ENCODE measurements at regions not wholly inside any gene's neighbourhood (a gene's known extent, or its start where the extent isn't known, plus 50 kb on each side); places are given as distances from the start of the nearest gene placed in this dataset.
"Not testable (repeated sequence)": the region's sequence is repeated elsewhere in the genome, so short reads cannot be mapped to it uniquely, and the experiment has no call there.

DNA sequence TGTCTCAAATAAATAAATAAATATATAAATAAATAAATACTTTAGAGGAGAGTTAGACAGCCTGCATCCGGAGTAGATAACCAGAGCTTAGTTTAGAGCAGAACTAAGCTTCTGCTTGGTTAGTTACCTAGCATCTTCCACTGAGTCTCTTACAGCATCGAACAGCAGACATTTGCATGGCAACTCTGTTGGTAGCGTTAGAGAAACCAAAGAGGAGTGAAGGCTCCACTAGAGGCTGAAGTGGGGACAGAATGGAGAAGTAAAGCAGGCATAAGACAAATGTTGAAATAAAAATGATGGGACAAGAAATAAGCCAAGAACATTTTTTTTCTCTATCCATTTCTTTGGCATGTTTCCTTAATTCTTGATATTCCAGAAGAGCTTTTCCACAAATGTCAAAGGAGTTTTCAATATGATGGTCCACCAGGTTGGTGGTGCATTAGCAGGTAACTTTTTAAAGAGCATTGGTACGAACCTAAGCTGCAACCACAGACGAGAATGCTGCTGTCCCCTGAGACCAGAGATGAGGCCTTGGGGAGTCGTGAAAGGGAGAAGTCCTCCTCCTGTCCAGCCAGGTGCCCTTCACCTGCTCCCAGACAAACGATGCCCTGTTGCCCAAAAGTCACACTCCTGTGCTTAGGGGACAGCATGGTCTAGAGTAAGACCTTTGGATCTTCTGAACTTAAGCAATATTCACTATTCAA is 438.3 kb downstream of the DIRAS2 start:
- no peak for DNase-seq

DNA sequence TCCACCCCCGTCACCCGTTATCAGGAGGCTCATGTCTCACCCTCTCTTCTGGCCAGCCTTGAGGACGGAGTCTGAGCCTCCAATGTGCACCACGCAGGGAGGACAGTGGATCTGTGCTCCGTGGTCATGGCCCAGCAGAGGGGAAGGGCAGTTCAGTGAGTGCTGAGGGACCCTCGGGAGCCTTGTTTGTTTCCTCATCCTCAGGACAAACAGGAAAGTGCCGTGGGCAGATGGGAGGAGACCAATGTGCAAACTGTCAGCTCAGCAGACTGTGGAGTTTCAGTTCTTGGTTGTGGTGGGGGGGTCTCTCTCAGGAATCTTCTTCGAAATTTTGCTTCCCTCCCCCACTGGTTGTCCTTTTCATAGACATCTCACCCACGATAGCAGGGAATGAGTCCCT is 429.6 kb downstream of the DIRAS2 start:
- not testable (repeated sequence) for DNase-seq

DNA sequence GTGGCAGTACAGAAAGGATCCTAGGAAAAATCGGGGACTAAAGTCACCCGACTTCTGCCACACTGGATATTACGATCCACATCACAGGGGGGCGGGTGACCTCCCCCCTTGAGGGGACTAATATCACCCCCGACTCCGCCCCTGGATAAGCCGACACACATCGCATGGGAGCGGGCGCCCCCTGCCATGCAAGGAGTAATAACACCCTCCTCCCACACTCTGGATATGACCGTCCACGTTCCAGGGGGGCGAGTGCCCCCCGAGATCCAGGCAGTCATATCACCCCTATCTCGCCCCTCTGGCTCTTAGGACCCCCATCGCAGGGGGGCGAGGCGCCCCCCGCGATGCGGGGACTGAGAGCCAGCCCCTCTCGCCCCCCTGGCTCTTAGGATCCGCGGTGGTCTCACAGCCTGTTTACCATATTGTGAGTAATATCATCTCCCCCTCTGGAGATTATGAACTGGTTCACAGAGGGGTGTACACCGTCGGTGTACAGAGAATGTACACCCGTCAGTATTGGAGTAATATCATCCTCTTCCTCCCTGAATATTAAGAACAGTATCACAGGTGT is 423.0 kb downstream of the DIRAS2 start:
- no peak for DNase-seq

DNA sequence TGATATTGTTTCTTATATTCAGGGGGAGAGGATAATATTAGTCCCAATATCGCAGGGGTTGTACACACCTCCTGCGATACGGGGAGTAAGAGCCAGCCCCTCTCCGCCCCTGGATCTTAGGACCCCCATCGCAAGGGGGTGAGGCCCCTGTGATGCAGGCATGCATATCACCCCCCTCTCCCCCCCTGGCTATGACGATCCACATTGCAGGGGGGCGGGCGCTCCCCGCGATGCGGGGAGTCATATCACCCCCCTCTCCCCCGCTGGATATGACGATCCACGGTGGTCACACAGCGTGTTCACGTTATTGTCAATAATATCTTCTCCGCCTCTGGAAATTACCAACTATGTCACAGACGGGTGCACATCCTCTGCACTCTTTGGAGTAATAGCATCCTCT is 420.7 kb downstream of the DIRAS2 start:
- not testable (repeated sequence) for DNase-seq

DNA sequence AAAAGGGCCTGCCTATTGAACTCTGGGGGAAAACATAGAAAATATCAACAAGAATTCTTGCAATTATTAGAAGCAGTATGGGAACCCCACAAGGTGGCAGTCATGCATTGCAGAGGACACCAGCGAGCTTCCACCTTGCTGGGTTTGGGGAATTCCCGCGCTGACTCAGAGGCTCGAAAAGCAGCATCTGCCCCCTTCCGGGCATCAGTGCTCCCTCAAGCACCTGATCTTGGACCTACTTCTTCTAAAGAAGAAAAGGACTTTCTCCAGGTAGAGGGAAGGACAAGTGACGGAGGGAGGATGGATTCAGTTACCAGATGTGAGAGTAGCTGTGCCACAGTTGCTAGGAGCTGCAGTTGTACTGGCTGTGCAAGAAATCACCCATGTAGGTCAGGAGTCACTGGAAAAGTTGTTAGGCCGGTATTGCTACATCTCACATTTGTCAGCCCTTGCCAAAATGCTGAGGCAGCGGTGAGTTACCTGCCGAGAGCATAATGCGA is 415.7 kb downstream of the DIRAS2 start:
- peak; percentile 36 to 39 for DNase-seq

DNA sequence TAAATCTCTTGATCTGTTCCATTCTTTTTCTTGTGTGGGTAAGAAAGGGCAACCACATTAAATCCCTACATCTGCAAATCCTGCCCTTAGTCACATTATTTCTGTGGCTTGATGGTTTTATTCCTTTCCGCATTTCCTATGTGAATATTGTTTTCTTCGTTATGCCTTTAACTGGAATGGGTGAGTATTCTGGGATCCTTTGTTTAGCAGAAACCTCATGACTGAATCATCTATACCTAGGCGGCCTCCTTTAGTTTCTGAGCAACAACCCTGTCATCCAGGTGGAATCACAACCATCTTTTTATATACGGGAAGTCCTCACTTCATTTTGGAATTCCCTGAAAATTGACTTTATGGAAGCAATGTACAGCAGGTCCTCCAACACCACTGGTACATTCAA is 409.5 kb downstream of the DIRAS2 start:
- not testable (repeated sequence) for DNase-seq

DNA sequence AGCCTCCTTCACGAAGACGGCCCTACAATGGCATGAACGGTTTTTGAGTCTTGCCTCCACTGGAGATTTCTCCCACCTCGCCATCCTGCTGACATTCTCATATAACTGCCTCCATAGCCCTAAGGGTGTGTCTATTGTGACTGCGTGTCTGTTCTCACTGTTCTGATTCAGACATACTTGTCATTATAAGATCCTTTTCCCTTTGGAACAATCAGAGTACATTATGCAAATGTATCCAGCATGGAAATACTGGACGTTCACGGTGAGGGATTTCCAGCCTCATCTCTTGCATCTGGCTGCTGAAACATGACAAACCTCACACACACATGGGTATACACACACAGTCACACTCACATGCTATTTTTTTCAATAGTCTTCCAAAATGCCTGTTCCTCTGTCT is 402.1 kb downstream of the DIRAS2 start:
- no peak for DNase-seq

DNA sequence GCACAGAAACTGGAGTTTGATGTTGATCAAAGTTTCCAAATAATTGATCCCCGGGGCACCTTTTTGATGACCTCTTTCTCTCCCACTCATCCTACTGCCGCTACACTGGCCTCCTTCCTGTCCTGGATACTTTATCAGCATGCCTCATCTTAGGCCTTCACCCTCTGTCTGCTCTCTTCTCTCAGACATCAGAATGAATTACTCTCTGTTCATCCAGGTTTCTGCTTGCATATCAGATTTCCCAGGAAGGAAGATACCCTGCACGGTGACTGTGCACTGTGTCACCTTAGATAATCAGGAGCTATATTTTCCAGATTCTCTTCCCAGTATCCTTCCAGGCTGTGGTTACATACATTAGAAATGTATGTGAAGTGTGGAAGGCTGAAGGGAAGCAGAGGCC is 397.0 kb downstream of the DIRAS2 start:
- no peak for DNase-seq

DNA sequence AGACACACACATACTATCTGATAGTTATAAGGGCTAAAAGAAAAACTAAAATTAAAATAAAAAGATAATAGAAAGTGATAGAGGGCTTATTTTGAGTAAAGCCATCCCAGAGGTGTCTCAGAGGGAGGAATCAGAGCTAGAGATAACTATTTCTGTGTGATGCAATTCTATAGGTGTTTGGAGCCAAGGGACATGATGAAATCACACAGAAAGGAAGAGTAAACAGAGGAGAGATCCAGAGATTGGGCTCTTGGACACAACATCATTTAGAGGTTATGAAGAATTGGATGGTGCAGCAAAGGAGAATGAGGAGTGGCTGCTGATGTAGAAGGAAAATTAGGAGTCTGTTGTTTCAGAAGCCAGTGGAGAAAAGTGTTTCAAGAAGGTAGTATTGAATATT is 393.5 kb downstream of the DIRAS2 start:
- DNase-seq = no peak

DNA sequence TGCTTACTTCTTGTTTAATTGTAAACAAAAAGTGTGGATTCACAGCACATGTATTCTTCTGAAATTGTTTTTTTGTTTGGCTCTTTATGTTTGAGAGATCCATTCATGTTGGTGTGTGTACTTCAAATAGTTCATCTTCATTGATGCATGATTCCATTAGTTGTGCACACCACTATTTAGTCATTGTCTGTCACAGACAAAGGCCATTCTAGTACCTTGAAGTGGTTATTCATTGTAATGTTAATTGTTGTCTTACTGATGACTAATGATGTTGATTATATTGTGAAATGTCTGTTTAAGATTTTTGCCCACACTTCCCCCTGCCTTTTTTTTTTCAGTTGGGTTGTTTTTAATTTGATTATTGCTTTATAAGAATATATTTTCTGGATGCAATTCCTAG is 391.3 kb downstream of the DIRAS2 start:
- DNase-seq = no peak

DNA sequence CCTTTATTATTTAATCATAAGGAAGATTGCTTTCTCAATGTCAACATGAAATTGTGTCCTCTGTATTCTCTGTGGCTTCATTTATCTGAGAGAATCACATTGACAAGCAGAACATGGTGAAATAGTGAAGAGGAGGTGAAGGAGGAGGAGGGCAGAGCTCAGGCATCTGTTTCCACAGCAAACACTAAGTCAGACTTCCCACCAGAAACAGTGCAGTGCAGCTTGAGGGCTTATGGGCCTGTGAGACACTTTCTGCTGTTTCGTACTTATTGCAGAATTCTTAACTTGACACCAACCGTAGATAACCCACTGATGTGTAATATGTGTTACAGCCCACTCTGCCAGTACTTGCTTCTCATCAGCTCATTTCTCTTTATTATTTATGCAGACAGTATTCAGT is 386.3 kb downstream of the DIRAS2 start:
- DNase-seq = no peak

DNA sequence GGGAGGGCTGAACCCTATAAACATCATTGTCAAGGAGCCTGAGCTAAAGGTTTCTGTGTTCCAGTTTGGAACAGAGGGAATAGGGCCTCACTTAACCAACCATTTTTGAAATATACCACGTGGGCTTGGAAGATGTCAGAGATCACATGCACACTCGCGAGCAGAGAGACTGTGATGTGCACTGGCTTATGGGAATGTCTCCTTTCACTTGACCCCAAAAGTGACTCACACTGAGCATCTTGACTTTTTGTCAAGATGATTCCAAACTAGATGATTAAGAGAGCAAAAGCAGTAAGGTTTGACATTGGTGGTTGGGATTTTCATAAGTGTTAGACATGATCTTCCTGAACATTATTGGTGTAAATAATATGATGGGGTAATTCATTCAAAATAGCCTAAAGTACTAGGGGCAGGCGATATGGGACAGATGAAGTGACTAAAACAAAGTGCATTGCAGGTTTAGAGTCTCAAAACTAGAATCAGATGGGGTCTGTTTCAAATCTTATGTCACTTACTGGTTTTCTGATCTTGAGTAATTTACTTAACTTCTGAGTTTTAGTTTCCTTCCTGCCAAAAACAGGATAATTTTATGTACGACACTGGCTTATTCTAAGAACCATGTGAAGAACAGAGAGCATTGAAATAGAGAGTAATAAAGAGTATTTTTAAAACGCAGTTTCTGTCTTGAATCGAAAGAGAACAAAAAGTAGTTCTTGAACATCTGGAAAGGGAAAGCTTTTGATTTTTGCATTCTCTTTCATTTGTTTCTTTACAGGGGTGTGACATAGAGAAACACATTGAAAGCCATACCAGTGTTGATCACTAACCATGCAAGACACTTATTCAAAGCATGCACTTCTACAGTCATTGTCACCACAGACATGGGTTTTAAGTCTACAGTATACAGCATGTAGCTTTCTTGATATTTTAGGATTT is 383.0 kb downstream of the DIRAS2 start:
- no peak for DNase-seq

DNA sequence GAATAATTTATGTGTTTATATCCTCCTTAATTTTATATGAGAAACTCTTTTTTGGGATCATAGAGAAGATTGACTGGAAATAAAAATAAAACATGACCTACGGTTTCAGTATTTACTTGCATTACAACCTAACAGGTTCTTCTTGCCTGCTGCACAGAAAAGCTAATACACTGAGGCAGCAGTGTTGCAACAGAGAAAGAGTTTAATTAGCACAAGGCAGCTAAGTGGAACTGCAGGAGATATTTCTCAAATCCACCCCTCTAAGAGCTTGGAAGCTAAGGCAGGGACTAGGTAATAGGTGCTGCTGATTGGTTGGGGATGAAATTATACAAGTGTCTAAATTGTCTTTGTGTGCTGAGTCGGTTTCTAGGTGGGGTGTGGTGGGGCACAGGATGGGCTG is 380.9 kb downstream of the DIRAS2 start:
- no peak for DNase-seq

DNA sequence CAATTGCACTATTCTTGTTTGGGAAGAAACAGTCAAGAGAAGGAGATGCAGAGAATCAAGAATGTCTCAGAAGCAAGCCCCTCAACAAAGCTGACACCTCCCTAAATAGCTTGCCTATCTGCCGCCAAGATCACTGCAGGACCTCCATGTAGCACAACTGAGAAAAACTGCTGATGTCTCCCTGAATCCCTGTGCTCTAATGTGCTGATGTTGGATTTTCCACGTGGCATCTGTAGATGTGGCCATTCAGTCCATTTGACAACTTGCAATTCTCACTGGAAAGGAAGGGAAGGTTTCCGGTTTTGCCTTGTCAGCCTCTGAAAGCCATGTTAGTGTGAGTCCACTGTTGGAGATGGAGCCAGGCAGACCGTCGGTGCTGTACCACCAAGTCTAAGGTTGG is 374.0 kb downstream of the DIRAS2 start:
- no peak for DNase-seq

DNA sequence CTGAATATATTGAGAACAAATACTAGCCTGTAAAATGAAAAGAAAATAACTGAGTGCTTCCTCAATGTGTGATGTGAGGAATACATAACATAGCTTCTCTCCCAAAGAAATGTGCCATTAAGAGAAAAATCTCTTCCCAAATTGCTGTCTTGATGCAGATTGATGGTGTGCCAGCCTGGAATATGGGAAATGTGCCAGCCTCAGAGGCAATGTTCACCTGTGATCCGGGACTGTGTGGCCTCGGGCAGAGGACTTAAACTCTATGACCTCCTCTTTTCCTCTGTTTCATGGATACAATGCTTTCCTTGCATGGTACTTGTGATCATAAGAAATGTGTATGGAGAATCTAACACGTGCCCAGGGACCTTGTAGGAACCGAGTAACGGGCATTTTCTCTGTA is 370.9 kb downstream of the DIRAS2 start:
- DNase-seq = no peak

DNA sequence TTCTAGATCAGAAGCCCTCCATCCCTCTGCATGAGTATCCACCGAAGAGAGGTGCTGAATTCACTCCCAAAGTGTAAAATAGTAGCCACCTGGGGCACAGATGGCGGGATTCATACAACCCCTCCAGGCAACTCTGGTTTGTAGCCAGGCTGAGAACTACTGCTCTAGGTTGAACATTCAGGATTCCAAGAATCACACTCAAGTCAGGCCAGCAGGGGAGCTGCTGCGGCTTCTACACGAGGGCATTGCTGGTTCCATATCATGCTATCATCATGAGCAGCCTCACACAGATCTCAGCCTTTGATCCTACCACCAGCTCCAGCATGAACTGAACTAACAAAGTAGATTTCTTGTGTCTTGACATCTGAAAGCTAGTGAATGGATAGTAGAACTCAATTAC is 367.9 kb downstream of the DIRAS2 start:
- no peak for DNase-seq

DNA sequence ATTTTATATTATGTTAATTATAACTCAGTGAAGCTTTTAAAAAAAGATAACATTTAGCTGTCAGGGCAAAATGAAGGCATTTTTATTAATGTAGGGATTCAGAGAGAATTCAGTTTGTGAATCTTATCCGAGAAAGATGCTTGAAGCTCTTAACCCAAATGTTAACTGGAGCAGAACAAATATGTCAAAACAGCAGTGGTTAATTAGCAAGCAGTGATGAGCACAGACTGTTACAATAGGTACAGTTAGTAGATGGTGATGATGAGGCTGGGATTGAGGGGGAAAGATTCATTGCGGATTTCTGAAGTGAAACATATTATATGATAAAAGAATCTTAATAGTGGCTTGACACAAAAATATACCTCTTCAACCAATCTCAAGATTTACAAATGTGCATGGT is 356.7 kb downstream of the DIRAS2 start:
- no peak for DNase-seq

DNA sequence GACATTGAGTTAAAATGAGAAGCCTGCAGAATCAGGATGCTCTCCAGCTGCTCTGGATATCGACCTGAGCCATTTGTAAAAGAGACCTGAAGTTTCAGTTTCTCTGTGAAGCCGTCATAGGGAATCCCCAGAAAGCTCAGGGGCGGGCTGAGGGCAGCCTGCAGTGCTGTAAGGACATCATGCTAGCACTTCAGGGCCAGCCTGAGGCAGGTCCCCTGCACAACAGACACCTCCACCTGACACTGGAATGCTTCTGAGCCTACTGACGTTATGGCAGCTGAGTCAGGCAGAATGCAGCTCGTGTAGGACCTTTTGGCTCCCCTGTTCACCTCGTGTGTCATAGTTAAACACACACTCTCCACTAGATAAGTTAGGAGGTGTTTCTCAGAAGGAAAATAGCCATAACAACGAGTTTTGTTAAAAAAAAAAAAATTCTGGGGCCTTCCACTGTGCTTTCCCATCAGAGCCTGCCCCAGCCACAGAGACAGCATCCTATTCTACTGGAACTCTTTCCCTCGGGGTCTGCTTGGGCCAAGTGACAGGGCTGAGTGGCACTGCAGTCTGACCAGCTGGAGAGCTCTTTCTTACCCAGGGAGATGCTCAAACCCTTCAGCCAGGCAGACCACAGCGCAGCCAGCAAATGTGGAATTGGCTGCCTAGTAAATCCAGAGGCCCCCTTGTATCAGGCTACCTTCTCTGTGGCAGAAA is 354.9 kb downstream of the DIRAS2 start:
- no peak for DNase-seq

DNA sequence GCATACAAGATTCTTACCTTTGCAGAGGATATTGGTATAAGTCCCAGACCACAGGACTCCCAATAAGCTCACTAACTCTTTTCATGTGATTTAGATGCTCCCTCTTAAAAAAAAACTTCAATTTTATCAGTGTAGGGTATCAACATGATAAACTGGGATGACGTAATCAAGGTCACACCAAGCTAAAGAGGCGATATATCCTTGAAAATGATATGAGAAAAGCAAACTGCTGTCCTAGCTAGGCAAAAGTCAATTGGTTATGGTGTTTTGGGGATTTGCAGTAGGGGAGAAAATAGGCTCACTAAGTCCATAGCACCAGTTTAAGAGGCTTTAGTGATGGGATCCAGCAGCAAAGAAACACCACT is 354.4 kb downstream of the DIRAS2 start:
- no peak for DNase-seq

DNA sequence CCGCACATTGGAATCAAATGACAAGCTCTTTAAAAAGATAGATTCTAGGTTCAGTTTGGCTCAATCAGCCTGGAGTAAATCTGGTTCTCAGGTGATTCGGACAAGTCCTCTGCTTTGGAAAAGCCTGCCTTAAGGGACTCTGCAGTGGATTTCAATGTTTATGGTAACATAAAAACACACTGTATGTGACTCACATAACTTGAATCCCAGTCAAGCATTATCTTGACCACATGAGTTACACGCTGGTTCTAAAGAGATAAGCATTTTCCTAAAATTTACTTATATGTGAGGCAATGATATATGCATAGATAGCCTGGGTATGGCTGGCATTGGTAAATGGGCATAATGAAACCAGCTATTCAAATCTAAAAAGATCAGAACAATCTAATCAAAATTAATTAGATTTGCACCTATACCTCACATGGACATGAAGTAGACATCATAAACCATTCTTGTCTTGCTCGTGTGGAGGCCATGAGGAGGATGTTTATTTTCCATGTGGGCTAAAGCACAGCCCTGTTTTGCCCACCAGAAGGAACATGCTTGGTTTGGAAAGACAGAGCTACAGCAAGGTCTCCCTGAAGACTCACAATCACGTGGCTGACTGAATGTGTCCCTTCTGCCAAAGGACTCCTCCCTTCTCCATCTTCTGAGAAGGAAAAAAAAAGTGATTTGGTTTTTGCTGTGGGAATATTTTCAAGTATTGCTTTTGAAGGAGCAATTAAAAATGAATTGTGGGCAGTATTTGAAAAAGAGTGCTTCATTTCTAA is 351.7 kb downstream of the DIRAS2 start:
- no peak for DNase-seq

DNA sequence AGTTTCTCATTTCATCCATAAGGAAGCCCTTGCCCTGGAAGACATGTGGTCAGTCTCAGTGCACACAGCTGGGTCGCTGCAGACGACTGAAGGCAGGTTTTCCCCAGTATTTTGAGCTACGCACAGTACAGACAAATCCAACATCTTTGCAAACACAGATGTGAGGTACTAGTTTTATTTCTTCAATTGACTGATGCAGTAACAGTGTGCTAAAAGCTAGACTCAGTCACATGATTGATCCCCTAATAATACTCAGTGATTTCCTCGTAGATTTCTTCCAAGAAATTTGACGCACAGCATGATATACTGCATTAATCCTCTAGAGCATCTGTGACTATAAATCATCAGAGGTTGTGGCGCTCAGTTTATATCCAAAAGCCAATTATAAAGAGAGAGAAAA is 346.1 kb downstream of the DIRAS2 start:
- no peak for DNase-seq
